Upper lobe of right lung (tissue), 1 donor: ENCODE measurements at regions not wholly inside any gene's neighbourhood (a gene's known extent, or its start where the extent isn't known, plus 50 kb on each side); places are given as distances from the start of the nearest gene placed in this dataset.

Source experiments
- ATAC-seq: fragments of 200-7000 bp; cut with Tn5 transposase; one replicate; pipeline ENCODE4 v1.9.1; 2020; ENCODE audit warnings: mild to moderate bottlenecking, moderate library complexity
- DNase-seq: peaks from one replicate; pipeline ENCODE4 v3.0.0-alpha.2; 2020
- H3K27ac ChIP-seq: fragments of 200-600 bp; one replicate; pipeline ENCODE4 v1.8.0; 2022
- H3K27me3 ChIP-seq: fragments of 200-600 bp; one replicate; pipeline ENCODE4 v1.8.0; 2022; ENCODE audit warnings: mild to moderate bottlenecking
- H3K36me3 ChIP-seq: fragments of 200-600 bp; one replicate; pipeline ENCODE4 v1.8.0; 2022
- H3K4me1 ChIP-seq: fragments of 200-600 bp; one replicate; pipeline ENCODE4 v1.8.0; 2022
- H3K4me3 ChIP-seq: fragments of 200-600 bp; one replicate; pipeline ENCODE4 v1.8.0; 2022; ENCODE audit warnings: mild to moderate bottlenecking
- H3K9me3 ChIP-seq: fragments of 200-600 bp; one replicate; pipeline ENCODE4 v1.8.0; 2022
- intact Hi-C: fragments of 100-400 bp; cut with DNase I; formaldehyde crosslinking; loops from one replicate; pipeline ENCODE4 v1.11.0; 2022
- TF ChIP-seq, protein P1 (sequence below): fragments of 200-600 bp; IDR thresholded peaks from one replicate; pipeline ENCODE4 v1.8.0; 2022; ENCODE audit warnings: antibody characterized with exemption
- donor health status: DM: no; HTN: yes; CAD: no; lungs with severe emphysema.

GRCh38 chr20:40120827-40121226 is 568.2 kb downstream of the MAFB start:
- Histone ChIP-seq H3K27ac (no peak overlapping the region), H3K9me3 (no peaks in the 10 kb centered on the region), H3K36me3 (no peaks in the 10 kb centered on the region), H3K4me3 (no peak overlapping the region), H3K4me1 (no peaks in the 10 kb centered on the region), H3K27me3 (no peaks in the 10 kb centered on the region)
- DNase-seq (no peak), ATAC-seq (no peak)
- TF ChIP-seq, protein P1, sequence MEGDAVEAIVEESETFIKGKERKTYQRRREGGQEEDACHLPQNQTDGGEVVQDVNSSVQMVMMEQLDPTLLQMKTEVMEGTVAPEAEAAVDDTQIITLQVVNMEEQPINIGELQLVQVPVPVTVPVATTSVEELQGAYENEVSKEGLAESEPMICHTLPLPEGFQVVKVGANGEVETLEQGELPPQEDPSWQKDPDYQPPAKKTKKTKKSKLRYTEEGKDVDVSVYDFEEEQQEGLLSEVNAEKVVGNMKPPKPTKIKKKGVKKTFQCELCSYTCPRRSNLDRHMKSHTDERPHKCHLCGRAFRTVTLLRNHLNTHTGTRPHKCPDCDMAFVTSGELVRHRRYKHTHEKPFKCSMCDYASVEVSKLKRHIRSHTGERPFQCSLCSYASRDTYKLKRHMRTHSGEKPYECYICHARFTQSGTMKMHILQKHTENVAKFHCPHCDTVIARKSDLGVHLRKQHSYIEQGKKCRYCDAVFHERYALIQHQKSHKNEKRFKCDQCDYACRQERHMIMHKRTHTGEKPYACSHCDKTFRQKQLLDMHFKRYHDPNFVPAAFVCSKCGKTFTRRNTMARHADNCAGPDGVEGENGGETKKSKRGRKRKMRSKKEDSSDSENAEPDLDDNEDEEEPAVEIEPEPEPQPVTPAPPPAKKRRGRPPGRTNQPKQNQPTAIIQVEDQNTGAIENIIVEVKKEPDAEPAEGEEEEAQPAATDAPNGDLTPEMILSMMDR = no peak
- intact Hi-C loops = no loop called here

DNA sequence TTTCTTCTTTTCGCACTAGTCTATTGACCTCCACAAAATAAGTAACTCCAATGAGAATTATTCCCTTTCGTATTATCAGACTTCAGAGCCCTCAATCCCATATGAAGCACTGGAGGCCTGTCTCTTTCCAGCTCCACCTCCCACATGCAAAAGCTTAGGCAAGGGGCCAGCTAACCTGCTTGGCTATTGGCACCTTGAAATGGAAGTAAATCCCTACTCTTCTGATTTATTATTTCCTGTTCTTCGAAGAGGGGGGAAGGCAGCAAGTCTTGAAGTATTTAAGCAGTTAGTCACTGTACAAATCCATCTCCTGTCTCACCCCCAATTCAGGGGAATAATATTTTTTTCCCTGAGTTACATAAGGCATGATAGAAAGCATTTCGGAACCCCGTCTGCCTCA is 577.8 kb downstream of the MAFB start:
- Histone ChIP-seq H3K36me3 (no peaks in the 10 kb centered on the region), H3K9me3 (no peaks in the 10 kb centered on the region), H3K4me3 (no peak overlapping the region), H3K27ac (no peak overlapping the region), H3K27me3 (no peaks in the 10 kb centered on the region), H3K4me1 (no peaks in the 10 kb centered on the region)
- DNase-seq (no peak), ATAC-seq (no peak)
- intact Hi-C loops = no loop called here
- TF ChIP-seq, protein P1 = no peak

DNA sequence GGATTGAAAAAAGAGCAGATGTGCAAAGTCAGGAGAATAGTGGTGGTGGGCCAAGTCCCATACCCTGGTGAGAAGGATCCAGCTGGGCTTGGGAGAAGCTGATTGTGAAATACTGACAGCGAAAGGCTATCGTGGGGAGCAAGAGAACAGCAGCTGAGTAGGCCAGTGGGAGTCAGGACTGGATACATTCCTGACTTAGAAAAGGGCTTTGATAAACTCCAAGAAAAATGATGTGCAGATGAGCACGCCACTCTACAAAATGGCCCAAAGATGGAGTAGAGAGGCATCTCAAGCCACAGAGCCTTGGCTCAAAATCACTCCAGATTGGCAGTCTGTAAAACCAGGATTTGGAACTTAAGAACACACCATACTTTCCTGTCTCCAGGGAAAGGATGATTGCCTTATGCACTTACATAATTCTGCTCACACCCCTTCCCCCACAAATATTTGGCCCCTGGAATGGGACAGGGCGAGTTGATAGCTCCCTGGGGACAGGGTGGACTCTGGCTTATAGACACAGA is 578.7 kb downstream of the MAFB start:
- Histone ChIP-seq H3K36me3 (no peaks in the 10 kb centered on the region), H3K9me3 (no peaks in the 10 kb centered on the region), H3K27ac (no peak overlapping the region), H3K4me3 (no peak overlapping the region), H3K27me3 (no peaks in the 10 kb centered on the region), H3K4me1 (no peaks in the 10 kb centered on the region)
- intact Hi-C loops = no loop called here
- peak; percentile 50 for ATAC-seq
- TF ChIP-seq, protein P1 = no peak
- DNase-seq = no peak

DNA sequence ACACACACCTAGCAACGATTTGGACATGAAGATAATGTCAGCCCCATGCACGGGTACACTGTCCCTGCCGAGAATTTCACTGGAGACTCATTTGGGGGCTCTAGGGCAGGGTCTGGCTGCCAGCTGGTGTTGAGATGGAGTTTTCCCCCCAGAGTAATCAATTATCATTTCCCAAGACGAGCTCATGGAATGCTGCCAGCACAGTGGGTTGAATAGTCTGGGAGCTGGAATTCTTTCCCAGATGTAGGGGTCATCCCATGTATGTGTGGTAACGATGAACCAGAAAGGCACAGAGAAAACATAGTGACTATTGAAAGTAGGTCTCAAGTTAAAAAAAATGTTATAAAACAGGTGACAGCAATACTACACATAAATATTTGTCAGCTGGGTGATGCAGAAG is 579.9 kb downstream of the MAFB start:
- H3K36me3 ChIP-seq = no peaks in the 10 kb centered on the region
- no peak overlapping the region for H3K4me3 ChIP-seq
- TF ChIP-seq, protein P1 = no peak
- intact Hi-C loops = no loop called here
- no peaks in the 10 kb centered on the region for H3K27me3 ChIP-seq
- DNase-seq (no peak), ATAC-seq (no peak)
- H3K4me1 ChIP-seq = no peaks in the 10 kb centered on the region
- H3K27ac ChIP-seq = no peak overlapping the region
- H3K9me3 ChIP-seq = no peaks in the 10 kb centered on the region

- intact Hi-C loops = no loop called here
These were observed 580.7 kb downstream of the MAFB start for GRCh38 chr20:40108321-40108720.

More at GRCh38 chr20:40108321-40108720, 580.7 kb downstream of the MAFB start:
- Histone ChIP-seq H3K4me1 (no peaks in the 10 kb centered on the region), H3K27ac (no peak overlapping the region), H3K4me3 (no peak overlapping the region), H3K9me3 (no peaks in the 10 kb centered on the region), H3K27me3 (no peaks in the 10 kb centered on the region), H3K36me3 (no peaks in the 10 kb centered on the region)
- ATAC-seq (no peak), DNase-seq (no peak)
- TF ChIP-seq, protein P1 = no peak
